GM10266 (cell line): ENCODE measurements at regions not wholly inside any gene's neighbourhood (a gene's known extent, or its start where the extent isn't known, plus 50 kb on each side); places are given as distances from the start of the nearest gene placed in this dataset.
"Not testable (repeated sequence)": the region's sequence is repeated elsewhere in the genome, so short reads cannot be mapped to it uniquely, and the experiment has no call there.

ENCODE experiments used
- DNase-seq: peaks from one replicate; pipeline ENCODE4 v3.0.0; 2012; ENCODE audit errors: extremely low spot score
- TF ChIP-seq, protein P1 (sequence below): IDR thresholded peaks from 2 replicates; pipeline ENCODE4 v1.5.1; 2012; ENCODE audit warnings: mild to moderate bottlenecking, low read depth; ENCODE audit not compliant: control insufficient read depth, insufficient read depth; ENCODE audit errors: missing control alignments

GRCh38 chr18:40157120-40157519 lies 1797.9 kb upstream of the PIK3C3 start:
- DNase-seq, result no peak
- TF ChIP-seq, protein P1, sequence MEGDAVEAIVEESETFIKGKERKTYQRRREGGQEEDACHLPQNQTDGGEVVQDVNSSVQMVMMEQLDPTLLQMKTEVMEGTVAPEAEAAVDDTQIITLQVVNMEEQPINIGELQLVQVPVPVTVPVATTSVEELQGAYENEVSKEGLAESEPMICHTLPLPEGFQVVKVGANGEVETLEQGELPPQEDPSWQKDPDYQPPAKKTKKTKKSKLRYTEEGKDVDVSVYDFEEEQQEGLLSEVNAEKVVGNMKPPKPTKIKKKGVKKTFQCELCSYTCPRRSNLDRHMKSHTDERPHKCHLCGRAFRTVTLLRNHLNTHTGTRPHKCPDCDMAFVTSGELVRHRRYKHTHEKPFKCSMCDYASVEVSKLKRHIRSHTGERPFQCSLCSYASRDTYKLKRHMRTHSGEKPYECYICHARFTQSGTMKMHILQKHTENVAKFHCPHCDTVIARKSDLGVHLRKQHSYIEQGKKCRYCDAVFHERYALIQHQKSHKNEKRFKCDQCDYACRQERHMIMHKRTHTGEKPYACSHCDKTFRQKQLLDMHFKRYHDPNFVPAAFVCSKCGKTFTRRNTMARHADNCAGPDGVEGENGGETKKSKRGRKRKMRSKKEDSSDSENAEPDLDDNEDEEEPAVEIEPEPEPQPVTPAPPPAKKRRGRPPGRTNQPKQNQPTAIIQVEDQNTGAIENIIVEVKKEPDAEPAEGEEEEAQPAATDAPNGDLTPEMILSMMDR, result no peak

DNA sequence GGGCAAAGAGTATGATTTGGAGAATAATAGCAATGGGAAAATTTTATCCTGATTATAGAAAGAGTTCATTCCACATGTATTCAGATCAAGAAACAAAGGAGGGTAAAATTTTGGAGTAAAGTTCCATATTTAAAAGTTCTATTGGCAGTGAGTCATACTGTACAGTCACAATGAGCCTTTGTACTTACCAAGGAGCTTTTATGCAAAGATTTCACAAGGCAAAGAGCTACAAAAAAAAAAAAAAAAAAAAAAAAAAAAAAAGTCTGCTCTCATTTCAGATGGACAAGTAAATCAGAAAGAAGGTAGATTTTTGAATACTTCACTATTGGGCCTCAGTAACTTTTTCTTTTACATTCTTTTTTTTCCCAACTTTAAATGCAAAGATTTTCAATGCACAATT lies 1802.2 kb upstream of the PIK3C3 start:
- no peak for DNase-seq
- TF ChIP-seq, protein P1, result no peak

GRCh38 chr18:40148960-40149359 lies 1806.1 kb upstream of the PIK3C3 start:
- TF ChIP-seq, protein P1, result no peak
- no peak for DNase-seq

DNA sequence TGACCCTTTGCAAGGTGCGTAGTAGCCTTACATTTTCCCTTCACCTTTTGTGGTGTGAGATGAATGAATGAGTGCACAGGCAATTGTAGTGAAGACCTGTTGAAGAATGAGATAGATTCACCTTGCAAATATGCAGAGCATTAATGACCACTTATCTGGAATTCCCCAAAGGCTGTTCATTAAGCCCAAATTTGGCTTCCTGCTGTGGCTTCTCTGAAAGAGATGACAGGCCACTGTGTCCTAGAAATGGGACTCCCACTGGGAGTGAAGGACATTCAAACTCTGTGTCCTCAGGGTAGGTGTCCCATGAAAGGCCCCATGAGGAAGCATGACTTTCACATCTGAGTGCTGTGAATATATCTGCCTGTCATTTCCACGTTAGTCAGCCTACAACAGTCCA lies 1821.8 kb upstream of the PIK3C3 start:
- TF ChIP-seq, protein P1, result no peak
- no peak for DNase-seq

DNA sequence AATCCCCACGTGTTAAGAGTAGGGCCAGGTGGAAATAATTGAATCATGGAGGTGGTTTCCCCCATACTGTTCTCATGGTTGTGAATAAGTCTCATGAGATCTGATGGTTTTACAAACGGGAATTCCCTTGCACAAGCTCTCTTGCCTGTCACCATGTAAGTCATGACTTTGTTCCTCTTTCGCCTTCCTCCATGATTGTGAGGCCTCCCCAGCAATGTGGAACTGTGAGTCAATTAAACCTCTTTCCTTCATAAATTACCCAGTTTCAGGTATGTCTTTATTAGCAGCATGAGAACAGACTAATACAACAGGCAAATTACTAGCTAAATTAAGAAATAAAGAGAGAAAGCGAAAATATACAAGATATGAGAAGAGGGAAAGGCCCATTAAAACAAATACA lies 1822.6 kb upstream of the PIK3C3 start:
- not testable (repeated sequence) for DNase-seq

DNA sequence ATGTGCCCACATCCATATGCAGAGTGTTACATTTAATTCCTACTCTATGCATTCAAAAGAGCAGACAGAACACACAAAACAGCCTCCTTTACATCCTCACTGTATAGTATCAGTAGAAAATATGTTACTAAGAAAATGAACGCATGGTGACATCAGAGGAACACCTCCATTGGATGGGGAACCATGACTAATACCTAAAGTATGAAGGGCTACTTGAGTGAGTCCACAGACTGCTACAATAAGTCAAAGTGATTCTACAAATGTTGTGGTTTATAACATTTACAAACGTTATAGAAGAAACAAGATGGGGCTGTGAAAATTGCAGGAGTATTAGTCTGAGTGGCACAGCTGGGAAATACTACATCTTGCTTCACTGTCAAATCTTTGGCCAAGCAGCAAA lies 1830.9 kb upstream of the PIK3C3 start:
- TF ChIP-seq, protein P1, result no peak

GRCh38 chr18:40120796-40121391 lies 1834.1 kb upstream of the PIK3C3 start:
- no peak for DNase-seq

More for the DNA sequence above, 1830.9 kb upstream of the PIK3C3 start:
- no peak for DNase-seq

More at GRCh38 chr18:40120796-40121391, 1834.1 kb upstream of the PIK3C3 start:
- TF ChIP-seq, protein P1, result no peak
